ENCODE measurements at regions not wholly inside any gene's neighbourhood (a gene's known extent, or its start where the extent isn't known, plus 50 kb on each side); places are given as distances from the start of the nearest gene placed in this dataset.

GRCh38 chr20:11437090-11437489 is 480.6 kb upstream of the BTBD3 start:
- DNase-seq, result no peak

- no peak for DNase-seq
Measured at GRCh38 chr20:11437611-11438380, 479.9 kb upstream of the BTBD3 start.

- no peak for DNase-seq
Measured at GRCh38 chr20:11438412-11438811, 479.3 kb upstream of the BTBD3 start.

GRCh38 chr20:11443382-11444119 is 474.1 kb upstream of the BTBD3 start:
- DNase-seq, result no peak

- DNase-seq, result no peak
Measured at GRCh38 chr20:11445161-11445560, 472.5 kb upstream of the BTBD3 start.

- DNase-seq, result no peak
Measured at GRCh38 chr20:11445891-11446290, 471.8 kb upstream of the BTBD3 start.

- no peak for DNase-seq
Measured at GRCh38 chr20:11447371-11448100, 470.2 kb upstream of the BTBD3 start.

GRCh38 chr20:11448554-11448953 is 469.1 kb upstream of the BTBD3 start:
- no peak for DNase-seq

- DNase-seq, result no peak
Measured at GRCh38 chr20:11451793-11452291, 465.9 kb upstream of the BTBD3 start.

- no peak for DNase-seq
Measured at GRCh38 chr20:11452326-11452725, 465.4 kb upstream of the BTBD3 start.

- DNase-seq, result no peak
Measured at GRCh38 chr20:11453430-11453829, 464.3 kb upstream of the BTBD3 start.

- DNase-seq, result no peak
Measured at GRCh38 chr20:11454966-11455799, 462.5 kb upstream of the BTBD3 start.

GRCh38 chr20:11457488-11457887 is 460.2 kb upstream of the BTBD3 start:
- no peak for DNase-seq

- DNase-seq, result no peak
Measured at GRCh38 chr20:11459090-11459890, 458.4 kb upstream of the BTBD3 start.

GRCh38 chr20:11467436-11467835 is 450.3 kb upstream of the BTBD3 start:
- DNase-seq, result no peak

GRCh38 chr20:11468880-11469279 is 448.8 kb upstream of the BTBD3 start:
- no peak for DNase-seq

- DNase-seq, result no peak
Measured at GRCh38 chr20:11469795-11470435, 447.8 kb upstream of the BTBD3 start.

GRCh38 chr20:11473983-11474382 is 443.7 kb upstream of the BTBD3 start:
- no peak for DNase-seq

- DNase-seq, result no peak
Measured at GRCh38 chr20:11483697-11484096, 434.0 kb upstream of the BTBD3 start.

- no peak for DNase-seq
Measured at GRCh38 chr20:11484479-11484878, 433.2 kb upstream of the BTBD3 start.

- no peak for DNase-seq
Measured at GRCh38 chr20:11492386-11492785, 425.3 kb upstream of the BTBD3 start.

Measured in DMS79 (cell line).